ENCODE measurements at regions not wholly inside any gene's neighbourhood (a gene's known extent, or its start where the extent isn't known, plus 50 kb on each side); places are given as distances from the start of the nearest gene placed in this dataset.
"Not testable (repeated sequence)": the region's sequence is repeated elsewhere in the genome, so short reads cannot be mapped to it uniquely, and the experiment has no call there.

DNA sequence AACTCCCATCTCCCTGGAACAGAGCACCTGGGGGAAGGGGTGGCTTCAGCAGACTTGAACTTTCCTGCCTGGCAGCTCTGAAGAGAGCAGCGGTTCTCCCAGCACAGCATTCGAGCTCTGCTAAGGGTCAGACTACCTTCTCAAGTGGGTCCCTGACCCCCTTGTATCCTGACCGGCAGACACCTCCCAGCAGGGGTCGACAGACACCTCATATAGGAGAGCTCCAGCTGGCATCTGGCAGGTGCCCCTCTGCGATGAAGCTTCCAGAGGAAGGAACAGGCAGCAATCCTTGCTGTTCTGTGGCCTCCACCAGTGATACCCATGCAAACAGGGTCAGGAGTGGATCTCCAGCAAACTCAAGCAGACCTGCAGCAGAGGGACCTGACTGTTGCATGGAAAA is 244.1 kb upstream of the RASGEF1B start:
- no peak for DNase-seq

DNA sequence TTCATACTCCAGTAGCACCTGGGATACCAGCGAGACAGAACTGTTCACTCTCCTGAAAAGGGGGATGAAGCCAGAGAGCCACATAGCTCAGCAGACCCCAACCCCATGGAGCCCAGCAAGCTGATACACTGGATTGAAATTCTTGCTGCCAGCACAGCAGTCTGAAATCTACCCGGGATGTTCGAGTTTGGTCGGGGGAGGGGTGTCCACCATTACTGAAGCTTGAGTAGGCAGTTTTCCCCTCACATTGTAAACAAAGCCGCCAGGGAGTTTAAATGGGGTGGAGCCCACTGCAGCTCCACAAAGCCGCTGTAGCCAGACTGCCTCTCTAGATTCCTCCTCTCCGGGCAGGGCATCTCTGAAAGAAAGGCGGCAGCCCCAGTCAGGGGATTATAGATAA is 243.7 kb upstream of the RASGEF1B start:
- not testable (repeated sequence) for DNase-seq

DNA sequence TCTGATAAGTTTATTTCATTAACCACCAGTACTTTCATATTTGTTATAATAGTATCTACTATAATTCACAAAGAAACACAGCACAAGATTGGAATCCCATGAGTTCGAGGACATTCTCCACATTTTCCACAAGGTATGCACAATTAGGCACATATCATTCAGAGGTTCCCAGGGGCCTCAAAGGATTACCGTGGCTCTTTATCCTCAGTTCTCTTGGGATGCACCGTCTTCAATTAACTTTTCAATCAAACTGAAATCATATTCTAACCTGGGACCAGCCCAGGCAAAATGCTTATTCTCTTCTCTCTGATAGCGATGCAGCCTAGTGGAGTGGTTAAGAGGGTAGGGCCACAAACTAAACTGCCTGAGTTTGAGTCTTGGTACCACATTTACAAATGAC is 242.6 kb upstream of the RASGEF1B start:
- no peak for DNase-seq

DNA sequence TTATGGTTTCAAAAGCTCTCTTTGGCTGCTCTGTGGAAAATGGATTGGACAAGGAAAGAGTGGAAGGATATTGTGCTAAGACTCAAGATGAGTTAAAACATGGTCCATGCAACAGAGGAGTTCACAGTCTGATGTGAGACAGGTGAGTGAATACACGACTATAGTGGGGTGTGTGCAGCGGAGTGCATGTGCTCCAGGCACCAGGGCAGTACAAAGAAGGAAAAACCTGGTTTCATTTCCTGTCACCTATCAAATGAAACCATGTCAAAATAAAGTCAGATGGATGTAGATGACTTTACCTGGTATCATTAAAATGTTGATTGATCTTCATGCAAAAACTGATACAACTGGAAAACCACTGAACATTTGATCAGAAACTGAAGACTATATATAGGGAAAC is 241.0 kb upstream of the RASGEF1B start:
- DNase-seq, result no peak

DNA sequence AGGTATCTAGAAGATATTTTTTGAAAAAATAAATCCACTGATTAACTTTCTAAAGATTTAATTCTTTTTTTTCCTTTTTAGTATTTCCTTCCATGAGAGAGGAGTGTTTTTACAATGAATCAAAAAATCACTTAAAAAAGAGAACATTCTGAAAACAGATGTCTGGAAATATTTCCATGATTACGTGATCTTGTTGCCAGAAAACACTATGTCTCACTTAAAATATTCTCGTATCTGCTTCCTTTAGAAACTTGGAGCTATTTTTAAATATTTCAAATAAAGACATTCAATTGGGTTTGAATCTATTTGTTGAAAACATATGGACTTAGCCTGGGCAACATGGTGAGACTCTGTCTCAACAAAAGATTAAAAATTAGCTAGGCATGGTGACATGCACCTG is 232.8 kb upstream of the RASGEF1B start:
- DNase-seq, result no peak

DNA sequence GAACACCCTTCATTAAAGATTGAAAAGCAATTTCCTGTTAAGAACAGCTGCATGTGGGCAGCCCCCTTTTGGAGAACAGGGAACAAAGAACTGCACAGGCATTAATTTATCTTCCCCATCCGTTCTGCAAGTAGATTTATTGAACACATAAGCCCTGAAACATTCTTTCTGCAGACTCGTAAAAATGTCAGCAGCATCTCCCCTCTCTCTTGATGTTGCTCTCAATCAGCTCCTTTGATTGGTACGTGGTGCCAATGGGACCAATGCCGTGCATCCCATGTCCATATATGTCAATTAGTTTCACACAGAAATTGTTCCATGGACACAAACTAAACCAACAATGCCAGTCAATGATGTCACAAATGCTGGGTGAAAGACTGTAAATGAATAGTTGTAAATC is 228.5 kb upstream of the RASGEF1B start:
- DNase-seq, result no peak

DNA sequence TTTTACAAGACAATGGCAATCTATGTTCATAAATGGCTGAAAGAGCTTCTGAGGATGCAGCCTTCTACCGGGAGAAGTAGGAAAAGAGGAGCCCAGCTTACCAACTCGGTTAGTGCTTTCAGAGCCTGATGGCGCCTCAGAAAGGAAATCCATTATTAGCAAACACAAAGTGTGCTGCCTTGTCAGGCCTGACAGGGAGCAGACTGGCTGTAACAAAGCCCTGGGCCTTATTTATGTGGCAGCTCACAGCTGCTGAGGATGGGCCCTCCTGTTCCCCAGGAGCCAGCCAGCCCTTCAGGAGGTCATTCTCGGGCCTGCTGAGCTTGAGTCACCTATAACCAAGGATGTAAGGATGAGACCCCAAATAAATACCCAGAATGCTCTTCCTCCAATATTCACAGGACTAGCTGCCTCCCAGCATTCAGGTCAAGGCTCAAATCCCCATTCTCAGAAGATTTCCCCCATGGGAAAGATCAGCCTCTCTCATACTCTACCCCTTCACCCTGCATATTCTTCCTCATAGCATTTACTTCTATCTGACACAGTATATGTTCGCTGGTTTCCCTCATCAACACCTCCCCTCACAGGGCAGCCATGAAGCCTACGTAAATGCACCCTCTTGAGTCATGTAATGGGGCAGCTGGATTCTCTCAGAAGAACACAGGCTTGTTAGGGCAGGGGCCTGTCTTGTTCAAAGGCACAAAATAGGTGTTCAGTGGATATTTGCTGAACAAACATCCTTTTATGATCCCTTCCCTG is 227.0 kb upstream of the RASGEF1B start:
- DNase-seq, result no peak

DNA sequence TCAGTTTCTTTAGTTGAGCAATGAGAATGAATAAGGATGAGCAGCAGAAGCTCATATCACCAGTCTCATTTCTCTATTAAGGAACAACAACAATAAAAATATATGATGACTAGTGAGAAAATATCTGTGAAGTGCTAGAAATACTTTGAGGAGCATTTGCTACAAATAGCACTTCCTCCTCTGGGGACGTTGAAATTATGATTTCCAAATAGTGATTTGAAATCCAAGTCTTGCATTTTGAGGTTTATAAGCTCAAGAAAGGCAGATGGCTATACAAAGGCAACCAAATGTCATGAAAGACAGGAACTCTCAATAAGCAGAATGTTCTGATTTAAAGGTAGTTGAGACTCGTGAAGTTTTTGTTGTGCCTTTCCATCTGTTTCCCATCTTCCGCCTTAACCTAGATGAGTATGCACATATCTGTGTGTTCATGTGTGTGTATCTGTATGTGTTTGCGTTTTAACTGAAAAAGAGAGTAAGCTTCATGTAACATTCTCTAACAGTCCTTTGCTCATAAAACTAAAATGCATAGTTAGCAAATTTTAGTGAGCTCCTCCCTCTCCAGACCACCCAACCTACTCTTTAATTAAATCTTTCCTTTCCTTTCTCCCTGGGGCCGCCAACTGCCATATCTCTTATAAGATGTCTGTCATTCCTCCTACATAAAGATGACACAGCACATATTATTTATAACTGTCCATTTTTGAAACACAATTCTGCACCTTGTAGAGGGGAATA is 222.6 kb upstream of the RASGEF1B start:
- DNase-seq, result peak; percentile 29 to 87 (median 60)

DNA sequence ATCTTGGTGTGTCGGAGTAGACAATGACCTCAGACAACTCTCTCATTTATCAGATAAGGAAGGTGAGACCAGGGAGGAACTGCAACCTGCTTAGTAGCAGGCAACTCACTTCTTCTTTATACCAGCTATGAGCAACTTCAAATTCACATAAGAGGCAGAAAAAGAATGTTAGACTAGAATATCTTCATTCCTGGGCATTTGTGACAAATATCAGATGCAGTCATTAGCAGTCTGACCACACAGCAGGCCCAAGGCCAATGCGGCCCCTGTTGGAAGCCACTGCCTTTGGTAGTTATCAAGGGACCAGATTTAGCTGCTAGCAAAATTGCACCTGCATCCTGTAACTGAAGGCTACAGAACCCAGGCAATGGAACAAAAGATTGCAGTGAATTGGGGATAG is 219.2 kb upstream of the RASGEF1B start:
- peak in 1 of 4 experiments; percentile 7 for DNase-seq

DNA sequence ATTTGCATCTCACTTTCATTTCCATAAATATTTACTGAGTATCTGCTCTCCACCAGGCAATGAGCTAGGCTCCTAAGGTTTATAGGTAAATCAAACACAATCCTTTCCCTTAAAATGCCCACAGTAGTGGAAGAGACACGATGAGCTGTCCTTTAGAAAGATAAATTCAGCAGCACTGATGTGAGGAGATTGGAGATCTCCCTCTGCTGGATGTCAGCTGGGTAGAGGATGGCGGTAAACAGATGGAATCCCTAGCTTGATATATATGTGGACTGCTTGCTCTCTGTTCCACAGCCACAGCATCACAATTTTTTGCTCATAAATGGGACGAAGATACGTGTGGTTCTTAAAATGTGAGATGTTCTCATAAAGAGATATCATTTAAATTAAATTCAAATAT is 216.4 kb upstream of the RASGEF1B start:
- peak in 3 of 4 experiments; percentile 25 to 56 (median 26) for DNase-seq

DNA sequence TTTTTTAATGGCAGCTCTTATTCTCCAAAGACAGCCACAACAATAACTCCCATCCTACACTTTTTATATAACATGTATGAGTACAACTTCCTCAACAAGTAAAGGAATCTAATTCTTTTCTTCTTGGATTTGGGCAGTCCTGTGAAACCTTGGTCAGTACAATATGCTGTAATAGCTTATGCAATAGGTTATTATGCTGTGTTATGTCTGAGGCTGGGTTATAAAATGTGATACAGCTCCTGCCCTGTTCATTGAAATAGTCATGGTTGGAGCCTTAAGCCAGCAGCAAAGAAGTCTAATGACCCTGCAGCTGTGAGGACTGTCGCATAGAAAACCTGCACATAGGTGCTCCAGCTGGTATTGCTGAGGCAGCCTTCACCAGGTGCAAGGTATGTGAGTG is 215.8 kb upstream of the RASGEF1B start:
- DNase-seq, result peak in 1 of 4 experiments; percentile 14

DNA sequence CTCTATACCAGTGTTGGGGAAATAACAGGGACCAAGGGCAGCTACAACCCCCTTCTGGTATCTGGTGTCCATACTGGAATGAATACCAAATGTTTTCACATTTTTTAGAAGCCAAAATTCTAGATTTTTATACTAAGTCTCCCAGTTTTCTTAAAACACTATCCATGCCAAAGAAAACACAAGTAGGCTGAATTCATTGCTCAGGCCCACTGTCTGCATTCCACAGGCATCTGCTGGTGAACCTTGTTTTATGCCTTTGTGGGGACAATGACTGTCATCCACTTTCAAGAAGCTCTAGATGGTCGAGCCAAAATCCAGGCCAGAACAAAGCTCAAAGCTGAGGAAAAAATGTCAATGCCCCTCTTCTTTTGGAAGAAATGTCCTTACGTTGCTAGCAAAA is 213.4 kb upstream of the RASGEF1B start:
- DNase-seq, result no peak

DNA sequence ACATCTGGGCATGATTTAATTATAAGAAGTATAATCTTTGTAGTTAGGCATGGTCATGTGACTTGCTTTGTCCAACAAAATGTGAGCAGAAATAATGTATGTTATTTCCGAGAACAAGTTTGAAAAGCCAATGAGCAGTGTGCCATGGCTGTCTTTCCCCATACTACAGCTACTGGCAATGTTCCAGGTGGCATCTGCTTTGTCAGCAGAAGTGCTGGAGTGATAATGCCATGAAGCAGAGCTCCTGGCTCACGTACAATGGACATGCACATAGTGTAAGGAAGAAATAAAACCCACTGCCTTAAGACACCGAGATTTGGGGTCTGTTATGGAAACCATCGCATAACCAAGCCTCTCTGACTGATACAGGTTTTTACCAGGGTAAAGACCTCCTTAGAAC is 212.6 kb upstream of the RASGEF1B start:
- DNase-seq, result peak in 2 of 4 experiments; percentile 8 to 9

DNA sequence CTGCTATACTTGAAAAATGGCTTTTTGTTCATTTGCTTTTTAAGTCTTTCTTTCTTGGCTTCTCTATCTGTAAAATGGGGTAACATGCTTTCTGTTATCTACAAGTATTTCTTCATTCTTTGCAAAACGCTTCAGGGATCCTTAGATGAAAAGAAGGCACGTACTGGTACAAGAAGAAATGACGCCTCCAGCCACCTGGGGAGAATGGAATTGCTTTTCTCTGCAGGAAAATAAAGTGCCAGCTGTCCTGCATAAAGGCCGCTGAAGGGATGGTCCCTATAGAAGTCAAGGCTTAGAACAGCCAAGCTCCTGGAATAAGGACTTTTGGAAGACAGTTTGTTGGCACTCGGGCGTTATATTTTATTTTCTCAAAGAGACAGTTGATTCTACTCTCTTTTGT is 210.8 kb upstream of the RASGEF1B start:
- DNase-seq, result no peak

DNA sequence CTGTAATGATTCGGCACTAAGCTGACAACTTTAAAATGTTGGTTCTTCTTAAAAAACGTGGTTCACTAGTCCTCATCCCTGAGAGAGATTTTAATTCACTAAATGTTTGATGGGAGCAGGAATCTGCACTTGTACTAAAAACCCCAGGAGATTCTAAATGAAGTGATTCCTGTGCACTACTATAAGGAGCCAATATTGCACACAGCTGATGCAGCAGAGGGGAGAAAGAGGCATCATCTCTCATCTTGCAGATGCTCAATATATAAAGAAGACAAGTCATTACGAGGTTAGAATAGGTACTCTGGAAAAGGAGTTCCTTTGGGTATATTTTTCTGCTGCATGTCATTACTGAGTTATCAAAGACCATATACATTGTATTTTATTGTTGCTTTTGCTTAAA is 207.6 kb upstream of the RASGEF1B start:
- no peak for DNase-seq

DNA sequence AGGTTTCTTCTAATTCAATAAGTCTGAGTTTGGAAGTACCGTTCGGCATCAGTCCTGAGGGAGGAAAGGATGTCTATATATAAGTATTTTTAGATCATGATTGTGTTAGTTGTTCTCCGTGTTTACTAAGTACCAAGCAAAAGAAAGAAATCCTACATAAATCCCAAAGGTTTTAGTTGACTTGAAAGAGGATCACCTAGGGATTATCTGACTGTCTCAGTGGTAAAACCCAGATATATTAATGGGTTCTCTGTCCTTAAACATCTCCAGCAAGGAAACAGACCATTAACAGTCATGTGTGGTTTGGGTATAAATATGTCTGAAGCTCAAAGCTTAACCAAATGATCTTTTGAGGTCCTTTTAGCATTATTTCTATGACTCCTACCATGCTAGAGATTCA is 207.1 kb upstream of the RASGEF1B start:
- DNase-seq, result no peak

DNA sequence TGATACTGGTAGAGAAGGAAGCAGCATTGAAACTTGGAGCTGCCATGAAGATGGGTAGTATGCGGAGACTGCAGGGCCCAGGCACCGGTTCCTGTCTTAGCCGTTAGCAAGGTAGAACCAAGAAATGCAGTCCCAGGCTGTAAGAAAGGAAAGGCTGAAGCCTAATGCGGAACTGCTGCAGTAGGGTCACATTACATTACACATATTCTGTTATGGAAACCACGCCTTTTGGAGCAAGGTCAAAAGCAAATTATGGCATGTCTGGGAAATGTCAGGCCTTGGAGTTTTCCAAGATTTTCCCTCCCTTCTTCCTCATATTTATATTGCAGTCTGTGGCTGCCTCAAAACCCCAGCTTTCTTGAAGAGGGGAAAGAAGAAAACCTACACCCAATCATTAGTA is 204.8 kb upstream of the RASGEF1B start:
- DNase-seq, result no peak

DNA sequence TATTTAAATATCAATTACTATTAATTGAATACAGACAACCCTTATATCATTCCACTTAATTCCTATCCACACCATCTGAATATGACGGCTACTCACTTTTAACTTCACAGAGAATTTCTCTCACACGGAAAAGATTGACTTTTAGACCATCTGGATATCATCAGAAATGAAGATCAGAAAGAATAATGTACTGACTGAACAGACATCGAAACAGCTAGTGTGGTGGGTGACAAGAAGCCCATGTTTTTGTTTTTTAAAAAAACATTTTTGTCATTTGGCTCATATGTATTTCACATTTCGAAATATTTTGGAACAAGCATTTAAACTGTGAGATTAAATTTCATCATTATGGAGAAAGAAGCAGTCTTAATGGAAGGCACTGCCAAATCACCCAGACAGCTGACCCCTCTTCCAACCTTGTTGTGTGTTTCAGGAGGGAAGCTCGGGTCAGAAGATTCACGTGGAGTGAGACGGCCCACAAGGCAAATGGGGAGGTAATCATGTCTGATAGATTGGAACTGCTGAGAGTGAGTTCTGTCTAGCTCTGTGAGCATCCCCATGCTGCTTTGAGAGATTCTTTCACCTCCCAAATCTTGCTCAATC is 204.2 kb upstream of the RASGEF1B start:
- no peak for DNase-seq

DNA sequence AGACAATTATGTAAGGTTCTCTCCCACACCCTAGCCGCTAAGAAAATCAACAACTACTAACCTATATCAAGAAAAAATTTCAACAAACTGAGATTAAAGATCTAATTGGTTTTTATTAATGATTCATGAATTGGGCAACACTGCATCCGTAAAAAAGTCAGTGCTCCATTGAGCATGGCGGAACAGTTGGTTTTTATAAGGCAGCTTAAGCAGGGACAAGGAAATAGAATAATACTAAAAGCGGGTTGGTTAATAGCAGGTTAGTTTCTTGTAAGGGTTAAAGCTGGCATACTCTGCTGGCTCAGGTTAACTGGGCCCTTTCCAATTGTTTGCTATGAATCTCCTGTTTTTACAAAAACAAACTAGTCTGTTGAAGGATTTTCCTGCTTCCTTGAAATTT is 202.3 kb upstream of the RASGEF1B start:
- DNase-seq, result no peak

DNA sequence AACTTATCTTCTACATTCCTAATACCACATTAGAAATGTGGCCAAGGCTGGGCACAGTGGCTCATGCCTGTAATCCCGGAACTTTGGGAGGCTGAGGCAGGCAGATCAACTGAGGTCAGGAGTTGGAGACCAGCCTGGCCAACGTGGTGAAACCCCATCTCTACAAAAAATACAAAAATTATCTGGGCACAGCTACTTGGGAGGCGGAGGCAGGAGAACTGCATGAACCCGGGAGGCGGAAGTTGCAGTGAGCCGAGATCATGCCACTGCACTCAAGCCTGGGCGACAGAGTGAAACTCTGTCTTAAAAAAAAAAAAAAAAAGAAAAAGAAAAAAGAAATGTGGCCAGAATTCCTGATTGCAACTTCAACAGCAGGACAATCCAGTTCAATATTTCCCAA is 196.6 kb upstream of the RASGEF1B start:
- DNase-seq, result not testable (repeated sequence)

DNA sequence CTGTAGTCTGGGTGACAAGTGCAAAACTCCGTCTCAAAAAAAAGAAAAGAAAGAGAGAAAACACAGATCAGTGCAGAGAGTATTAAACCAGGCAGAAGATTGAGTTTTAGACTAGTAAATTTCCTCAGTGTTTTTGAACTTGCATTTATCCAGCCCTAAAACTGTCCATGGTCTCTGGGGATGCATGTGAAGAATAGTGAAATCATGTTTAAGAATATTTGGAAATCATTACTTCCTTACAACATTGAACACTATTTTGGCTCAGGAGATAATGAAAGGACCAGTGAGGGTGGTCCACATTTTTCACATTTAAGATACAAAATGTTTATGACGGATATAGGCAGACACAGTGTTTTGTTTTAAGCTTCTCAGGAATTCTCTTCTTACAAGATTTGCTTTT is 195.8 kb upstream of the RASGEF1B start:
- DNase-seq, result no peak

DNA sequence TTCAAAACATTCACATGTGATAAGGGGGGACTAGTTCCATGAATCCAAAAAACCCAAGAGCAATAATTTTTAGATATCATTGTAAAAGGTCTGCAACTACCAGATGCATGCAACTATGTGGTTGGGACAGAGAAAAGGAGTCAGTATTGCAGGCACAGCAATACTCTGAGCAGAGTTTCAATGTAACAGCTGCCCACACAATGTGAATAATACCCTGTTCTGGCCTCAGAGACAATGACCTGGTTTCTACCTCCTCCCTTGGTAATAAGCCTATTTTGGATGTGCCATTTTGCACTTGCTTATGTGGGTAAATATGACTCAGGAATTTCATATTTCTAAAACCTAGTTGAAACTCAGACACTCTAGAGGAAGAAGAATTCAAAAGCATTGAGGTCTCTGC is 194.8 kb upstream of the RASGEF1B start:
- peak; percentile 38 to 78 (median 55) for DNase-seq

DNA sequence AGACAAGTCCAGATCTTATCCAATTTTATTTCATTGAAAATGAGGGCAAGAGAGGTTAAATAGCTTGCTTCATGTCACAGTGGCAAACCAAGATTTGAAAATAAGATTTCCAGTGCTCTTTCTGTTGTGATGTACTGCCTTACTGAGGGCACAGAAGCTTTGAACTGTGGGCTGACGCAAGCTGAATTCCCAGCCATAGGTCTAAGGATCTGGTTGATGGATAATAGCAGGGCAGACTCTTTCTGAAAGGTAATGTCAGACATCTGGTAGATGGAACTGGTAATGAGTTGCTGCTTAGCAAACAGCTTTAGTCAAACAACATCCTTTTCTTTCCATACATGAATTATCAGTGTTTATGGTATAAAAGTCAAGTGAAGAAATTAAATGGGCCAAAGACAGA is 193.9 kb upstream of the RASGEF1B start:
- DNase-seq, result no peak

DNA sequence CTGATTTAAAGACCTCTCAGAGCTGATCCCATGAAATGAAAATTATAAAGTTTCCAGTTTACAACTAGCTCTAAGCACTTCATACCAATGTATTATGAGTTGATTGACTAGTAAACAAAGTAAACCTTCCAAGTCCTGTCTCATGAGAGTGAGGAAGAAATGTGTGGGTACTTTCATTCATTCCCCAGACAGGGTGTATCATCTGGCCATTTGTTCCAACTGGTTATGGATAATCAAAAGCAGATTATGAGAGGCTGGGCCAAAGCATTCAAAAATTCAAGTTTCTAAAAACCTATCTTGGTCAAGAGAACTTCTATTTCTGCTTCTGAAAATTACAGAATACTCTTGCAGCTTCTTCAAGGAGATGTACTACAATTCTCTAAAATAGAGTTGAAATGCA is 193.3 kb upstream of the RASGEF1B start:
- DNase-seq, result no peak

Measured in suppressor macrophage (primary cell).